SH-SY5Y (cell line): ENCODE measurements at regions not wholly inside any gene's neighbourhood (a gene's known extent, or its start where the extent isn't known, plus 50 kb on each side); places are given as distances from the start of the nearest gene placed in this dataset.

Experiments used
- GATA2 ChIP-seq: IDR thresholded peaks from 2 replicates; pipeline ENCODE4 v1.6.1; 2011; ENCODE audit warnings: mild to moderate bottlenecking, low read depth, low read length
- GATA3 ChIP-seq: IDR thresholded peaks from 2 replicates; pipeline ENCODE4 v1.6.1; 2011; ENCODE audit warnings: low read depth, mild to moderate bottlenecking, low read length, moderate library complexity

DNA sequence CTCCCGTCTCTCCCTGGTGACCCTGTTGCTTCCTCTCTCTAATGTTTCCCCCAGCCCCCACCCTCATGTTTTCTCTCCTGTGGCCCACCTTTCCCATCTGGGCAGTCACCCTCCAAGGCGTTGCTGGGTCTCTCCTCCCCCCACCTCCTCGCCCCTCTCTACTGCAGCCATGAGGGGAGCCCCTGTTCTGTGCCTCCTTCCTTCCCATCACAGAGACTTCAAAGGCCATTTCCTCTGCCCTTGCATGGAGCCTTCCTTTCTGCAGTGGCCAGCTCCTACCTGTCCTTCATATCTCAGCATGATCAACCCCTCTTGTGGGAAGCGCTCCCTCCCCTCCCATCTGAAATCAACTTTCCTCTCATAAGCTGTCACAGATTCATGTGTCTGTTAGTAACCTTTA, 194.0 kb upstream of the PRSS58 start:
- TF ChIP-seq GATA3 = no peak
- no peak for TF ChIP-seq GATA2
